ENCODE measurements at regions not wholly inside any gene's neighbourhood (a gene's known extent, or its start where the extent isn't known, plus 50 kb on each side); places are given as distances from the start of the nearest gene placed in this dataset.

DNA sequence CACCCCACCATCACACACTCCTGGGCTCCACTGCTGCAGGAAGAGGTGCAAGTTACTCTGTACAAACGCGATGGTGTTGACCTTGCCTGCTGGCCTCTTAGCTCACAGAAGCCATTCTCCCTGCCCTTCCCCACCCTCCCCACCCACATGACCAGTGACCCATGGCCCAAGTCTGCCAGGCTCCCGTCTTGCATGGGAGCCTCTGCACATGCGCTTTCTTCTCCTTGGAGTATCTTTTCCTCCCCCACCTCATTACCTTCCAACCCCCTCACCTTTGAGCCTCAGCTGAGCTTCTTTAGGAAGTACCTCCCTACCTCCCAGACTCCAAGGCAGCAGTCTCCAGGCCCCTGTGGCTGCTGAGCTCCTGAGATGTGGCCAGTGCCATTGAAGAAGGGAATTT, 337.7 kb upstream of the ZNF32 start:
- no peak for DNase-seq

DNA sequence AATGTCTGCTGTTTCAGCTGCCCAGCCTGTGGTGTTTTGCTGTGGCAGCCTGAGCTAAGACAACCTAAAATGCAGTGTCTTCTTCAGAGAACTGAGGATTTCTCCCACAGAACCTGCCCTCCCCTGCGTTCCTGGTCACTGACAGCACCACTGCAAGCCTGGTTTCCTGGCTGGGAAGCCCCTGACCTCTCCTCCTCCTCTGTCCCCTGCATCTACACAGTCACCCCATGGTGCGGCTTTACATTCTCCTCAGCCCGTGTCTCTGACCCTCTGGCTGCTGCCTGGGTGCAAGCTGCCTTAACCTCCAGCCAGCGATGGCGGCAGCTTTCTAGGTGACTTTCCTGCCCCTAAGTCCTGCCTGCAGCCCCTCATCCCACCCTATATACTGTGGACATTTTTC, 337.3 kb upstream of the ZNF32 start:
- DNase-seq = no peak

- DNase-seq = no peak
Measured at GRCh38 chr10:43983856-43984271, 335.2 kb upstream of the ZNF32 start.

DNA sequence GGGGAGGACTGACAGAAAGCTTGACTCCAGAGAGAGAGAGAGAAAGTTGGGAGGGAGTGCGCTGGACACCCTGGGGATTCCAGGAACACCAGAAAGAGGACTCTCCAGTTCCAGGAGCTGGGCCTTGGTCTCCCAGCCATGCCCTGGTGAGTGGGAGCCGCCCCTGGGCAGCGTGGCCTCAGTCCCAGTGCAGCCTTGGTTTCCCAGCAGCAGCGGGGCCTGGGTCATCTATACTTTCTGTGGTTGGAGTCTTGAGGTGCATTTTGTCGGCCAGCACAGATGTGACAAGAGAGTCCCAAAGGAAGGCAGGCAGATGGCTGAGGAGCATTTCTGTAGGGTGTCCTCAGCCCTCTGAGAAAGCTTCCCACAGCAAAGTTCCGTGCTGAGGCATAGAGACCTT, 334.7 kb upstream of the ZNF32 start:
- DNase-seq = no peak

DNA sequence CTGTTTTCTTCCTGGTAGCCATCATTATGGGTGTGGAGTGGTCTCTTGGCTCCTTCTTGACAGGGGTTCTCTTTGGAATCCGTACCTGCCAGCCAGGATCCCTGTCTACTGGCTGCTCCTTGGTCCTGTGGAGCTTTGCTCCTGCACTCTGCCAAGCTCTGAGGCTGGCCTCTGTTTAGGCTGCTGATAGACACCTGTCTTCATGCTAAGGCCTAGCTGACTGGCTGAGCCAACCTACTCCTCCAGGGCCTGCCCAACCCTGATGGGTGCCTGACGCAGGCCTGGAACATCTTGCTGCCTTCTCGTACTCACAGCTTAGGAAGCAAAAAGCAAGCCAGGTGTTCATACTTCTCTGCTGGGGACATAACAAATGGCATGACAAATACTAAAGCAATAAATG, 333.6 kb upstream of the ZNF32 start:
- no peak for DNase-seq

DNA sequence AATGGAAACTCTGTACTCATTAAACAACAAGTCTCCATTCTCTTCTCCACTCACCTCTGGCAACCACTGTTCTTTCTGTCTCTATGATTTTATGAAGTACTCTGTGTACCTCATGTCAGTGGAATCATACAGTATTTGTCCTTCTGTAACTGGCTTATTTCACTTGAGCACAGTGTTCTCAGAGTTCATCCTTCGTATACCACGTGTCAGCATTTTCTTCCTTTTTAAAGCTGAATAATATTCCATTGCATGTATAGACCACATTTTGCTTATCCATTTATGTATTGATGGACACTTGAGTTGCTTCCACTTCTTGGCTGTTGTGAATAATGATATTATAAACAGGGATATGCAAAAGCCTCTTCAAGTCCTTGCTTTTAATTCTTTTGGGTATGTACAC, 333.0 kb upstream of the ZNF32 start:
- DNase-seq = no peak

GRCh38 chr10:43981232-43981631, 332.6 kb upstream of the ZNF32 start:
- no peak for DNase-seq

DNA sequence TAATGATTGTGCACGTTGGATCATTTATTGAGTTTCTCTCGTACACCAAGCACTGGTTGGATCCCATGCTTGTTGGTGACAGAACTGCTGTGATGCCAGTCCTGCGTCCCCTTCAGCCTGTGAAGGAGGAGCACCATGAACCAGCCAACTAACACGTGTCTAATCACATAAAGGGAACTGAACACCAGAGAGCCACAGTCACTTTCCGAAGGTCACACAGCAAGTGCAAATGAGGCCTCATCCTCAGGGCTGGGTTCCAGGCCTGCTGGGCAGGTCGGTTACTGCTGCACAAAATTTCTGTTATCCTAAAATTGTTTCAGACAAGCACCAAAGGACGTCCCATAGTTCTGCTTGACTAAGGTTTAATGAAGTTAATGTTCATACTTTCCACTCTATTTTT, 332.0 kb upstream of the ZNF32 start:
- DNase-seq = no peak

DNA sequence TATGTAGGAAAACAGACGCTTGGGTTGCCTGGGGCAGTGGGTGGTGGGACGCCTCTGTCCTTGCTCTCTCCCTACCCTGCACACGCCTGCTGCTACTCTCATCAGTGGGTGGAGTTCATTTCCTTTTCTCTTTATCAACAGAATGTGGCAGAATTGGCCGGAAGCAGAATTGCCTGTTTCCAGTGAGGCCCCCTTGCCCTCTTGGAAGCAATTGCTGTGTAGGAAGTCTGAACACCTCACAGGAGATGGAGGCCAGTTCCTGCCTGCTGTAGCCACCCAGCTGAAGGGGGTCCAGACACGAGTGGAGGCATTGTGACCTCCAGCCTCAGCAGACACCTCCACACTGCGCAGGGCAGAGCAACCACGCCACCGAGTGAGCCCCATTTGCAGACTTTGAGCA, 331.6 kb upstream of the ZNF32 start:
- no peak for DNase-seq

DNA sequence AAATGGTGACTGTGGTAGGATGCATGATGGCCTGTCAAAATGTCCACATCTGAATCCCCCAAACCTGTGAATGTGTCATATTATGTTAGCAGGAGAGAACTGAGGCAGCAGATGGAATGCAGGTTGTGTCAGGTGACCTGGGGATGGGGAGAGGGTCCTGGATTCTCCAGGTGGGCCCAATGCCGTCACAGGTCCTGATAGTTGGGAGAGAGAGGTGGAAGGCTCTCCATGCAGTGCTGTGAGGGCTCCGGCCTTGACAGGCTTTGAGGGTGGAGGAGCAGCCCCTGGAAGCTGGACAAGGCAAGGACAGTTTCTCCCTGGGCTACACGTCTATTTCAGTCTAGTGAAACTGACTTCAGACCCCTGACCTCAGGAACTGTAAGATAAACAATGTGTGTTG, 330.9 kb upstream of the ZNF32 start:
- no peak for DNase-seq

DNA sequence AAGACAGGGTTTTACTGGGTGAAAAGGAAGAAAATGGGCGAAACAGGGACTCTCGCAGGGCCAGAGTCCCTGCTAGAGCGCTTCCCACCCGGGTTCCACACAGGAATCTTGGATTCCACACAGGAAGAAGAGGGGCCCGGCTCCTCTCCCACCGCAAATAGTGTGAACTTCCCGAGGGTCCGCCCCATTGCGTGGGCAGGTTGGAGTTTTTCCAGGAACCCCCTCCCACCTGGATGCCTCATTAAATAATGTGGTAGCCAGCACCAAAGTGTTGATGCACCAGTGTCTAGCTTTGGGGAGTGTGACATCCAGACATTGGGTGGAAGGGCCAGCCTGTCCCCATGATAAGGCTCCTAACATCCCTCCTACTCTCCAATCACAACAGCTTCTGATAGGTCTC, 330.3 kb upstream of the ZNF32 start:
- no peak for DNase-seq

DNA sequence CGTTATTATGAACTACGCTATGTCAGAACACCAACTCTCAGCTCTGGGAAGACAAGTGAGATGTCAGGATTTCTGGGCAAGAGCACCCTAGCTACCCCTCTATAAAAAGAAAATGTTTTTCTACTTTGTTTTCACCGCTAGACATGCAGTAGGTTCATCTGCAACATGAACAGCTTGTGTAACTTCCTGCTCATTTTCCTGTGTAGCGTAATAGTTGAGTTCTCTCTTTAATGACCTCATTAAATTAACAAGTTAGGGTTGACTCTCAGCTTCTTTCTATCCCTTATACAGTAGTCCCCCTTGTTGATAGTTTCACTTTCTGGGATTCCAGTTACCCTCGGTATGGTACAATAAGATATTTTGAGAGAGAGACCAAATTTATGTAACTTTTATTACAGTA, 329.4 kb upstream of the ZNF32 start:
- DNase-seq = no peak

DNA sequence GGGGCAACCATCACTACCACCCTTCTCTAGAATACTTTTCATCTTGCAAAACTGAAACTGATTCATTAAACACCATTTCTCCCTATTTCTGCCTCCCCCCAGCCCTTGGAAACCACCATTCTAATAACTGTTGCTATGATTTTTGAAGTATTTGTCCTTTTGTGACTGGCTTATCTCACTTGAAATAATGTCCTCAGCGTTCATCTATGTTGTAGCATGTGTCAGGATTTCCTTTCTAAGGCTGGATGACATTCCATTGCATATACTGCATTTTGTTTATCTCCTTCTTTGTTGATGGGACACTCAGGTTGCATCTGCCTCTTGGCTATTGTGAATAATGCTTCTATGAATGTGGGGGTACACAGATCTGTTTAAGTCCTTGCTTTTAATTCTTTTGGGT, 327.6 kb upstream of the ZNF32 start:
- no peak for DNase-seq

DNA sequence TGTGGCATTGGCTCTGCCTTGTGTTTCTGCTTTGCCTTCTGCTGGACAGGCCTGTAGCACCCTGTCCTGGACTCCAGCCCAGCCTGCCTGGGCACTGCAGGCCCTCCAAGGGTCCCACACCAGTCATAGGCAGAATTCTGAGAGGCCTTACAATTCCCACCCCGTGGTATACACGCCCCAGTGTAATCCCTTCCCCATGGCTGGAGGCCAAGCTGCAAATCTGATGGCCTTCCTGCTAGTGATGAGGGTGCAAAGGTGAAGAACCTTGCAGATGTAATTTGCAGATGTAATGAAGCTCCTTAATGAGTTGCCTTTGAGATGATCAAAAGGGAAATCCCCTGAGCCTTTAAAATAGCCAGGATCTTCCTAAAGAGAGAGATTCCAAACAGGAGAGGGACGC, 325.1 kb upstream of the ZNF32 start:
- DNase-seq = no peak

GRCh38 chr10:43972976-43973647, 324.4 kb upstream of the ZNF32 start:
- DNase-seq = no peak

DNA sequence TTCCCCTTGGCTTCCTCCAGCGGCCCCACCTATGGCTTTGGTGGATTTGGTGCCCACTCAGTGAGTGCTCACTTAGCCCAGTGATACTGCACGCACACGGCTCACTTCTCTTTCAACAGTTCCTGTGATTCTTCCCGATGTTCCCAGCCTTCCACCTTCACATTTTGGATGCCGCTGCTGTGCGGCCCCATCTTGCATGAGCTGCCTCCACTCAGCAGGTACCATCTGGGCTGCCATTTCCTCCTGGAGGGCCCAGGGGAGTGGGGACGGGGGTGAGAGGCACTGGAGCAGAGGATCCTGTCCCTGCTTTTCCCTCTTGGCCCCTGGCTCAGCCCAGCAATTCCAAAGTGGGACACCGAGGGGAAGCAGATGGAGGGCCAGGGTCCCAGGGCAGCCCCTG, 323.3 kb upstream of the ZNF32 start:
- DNase-seq = no peak

GRCh38 chr10:43971306-43971705, 322.6 kb upstream of the ZNF32 start:
- DNase-seq = no peak

DNA sequence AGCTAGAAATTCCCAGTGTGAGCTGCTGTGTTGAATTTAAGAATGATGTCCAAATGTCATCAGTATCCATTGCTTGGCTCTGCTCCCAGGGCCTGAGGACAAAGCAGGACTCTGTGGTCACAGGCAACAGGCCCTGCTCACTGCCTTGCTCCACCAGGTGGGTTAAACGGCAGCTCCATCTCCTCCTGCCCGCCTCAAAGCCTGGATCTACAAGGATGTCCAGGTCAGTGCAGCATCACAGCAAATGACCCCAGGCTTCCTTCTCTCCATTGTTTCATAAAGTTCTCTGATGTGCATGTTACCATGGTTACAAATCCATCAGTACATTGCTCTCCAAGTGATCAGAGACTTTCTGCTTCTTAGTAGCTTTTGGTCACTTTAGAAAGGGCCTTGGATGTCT, 322.0 kb upstream of the ZNF32 start:
- DNase-seq = no peak

DNA sequence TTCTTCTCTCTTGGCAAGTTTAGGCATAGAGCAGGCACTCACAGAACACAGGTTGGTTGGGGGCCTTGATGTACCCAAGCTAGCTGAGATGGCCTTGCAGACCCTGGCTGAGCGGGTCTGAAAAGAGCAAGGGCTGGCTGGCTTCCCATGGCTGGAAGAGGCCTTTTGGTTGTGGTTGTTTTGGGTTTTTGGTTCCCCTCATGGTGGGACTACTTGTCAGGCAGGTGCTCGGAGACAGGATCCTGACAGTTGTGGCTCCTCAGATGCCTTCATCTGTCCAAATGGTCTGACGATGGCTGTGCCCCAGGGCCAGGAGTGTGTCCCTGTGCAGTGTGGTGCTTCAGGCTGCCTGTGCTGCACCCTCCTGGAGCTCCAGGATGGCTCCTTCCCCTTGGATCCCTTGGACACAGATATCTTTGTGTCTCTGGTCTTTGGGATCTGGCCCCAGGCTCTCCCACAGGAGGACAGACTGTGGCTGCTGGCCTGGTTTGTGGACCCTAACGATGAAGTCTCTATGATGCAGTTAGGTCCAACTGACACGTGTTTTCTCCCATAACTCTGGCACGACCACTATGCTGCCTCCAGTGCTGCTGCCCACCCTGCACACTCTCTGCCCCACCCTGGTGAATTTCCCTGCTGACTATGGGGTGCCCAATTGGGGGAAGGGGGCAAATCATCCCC, 321.5 kb upstream of the ZNF32 start:
- no peak for DNase-seq

- no peak for DNase-seq
Measured at GRCh38 chr10:43969506-43969905, 320.8 kb upstream of the ZNF32 start.

GRCh38 chr10:43968961-43969360, 320.3 kb upstream of the ZNF32 start:
- no peak for DNase-seq

DNA sequence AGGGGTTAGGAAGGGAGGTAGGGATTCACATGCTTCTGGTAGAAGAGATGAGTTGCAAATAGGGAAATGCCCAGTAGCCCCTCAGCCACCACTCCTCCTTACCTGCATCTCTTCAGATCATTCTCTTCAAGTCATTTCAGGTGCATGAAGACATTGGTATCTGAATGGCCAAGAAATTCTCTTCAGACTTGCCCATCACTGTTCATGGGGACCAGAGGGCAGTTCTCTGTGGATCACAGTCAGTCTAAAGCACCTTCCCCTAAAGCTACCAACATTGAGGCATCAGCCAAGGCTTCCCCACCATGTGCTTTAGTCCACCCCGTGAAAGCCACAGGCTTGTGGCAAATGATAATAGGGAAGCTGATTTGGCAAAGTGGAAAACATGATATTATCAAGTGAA, 319.4 kb upstream of the ZNF32 start:
- DNase-seq = no peak

DNA sequence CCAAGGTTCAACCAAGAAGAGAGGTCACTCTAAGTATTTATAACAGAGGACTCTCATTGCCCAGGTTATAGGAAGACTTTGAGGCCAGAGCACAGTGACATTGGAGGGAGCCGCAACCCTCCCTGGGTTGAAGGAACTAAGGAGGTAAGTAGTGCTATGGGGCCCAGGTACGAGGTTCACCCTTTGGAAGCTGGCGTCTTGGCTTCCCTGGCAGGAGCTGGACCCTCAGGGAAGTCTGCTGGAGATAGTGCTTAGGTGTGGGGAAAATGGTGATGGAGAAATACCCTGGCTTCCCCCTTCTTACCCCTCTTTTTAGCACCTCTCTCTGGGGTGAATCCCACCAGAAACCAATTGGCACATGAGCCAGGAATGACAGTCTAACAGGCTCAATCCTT, 317.9 kb upstream of the ZNF32 start:
- no peak for DNase-seq

DNA sequence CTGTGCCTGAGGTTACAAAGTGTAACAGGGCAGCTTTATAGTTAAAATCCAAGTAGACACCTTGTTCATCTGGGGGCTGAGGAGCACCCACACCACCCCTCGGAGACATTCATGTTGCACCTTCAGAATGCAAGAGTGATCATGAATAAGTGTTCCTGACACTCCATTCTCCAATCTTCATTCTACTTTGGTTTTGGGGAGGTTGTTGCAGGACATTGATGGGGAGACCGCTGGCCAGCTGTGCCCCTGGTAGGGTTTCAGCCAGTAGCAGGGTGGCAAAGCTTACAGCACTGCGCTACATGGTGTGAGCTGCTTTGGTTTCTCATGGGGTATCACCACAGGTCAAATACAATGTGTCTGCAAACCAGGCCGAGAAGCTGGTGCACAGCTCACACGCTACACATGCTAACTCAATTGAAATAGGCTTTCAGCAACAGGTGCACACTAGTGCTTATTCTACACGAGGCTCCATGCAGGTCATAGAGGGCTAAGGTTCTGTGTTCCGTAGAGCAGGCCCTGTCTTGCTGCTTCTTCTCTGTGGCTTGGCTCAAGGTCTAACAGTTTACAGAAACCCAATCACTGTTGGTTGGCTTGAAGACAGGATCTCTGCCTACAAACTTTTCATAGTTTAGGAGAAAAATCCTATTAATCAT, 317.4 kb upstream of the ZNF32 start:
- no peak for DNase-seq
